ENCODE measurements at regions not wholly inside any gene's neighbourhood (a gene's known extent, or its start where the extent isn't known, plus 50 kb on each side); places are given as distances from the start of the nearest gene placed in this dataset.
A peak's percentile ranks its signal among the peaks of the same experiment; 100 is the strongest.

DNA sequence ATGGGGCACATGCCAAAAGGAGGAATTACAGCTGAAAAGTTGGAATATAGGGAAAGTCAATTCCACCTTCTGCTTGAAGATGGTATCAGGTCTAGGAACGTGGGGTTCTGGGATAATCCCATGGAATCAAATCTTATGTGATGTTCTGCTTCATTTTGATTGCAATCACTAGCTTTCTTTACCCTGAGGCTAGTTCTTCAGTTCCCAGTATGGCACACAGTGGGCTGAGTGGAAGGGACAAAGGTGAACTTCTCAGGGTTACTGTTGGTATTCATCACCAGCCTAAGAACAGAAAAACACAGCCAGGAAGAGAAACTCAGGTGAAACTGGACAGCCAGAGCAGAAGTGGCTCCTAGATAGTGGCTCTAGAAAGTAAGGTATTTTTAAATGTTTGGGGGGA lies 117.8 kb downstream of the TNFSF18 start:
- POLR2A ChIA-PET, result no interaction called here
- no peak overlapping the region for H3K4me3 ChIP-seq (ENCODE audit: low read length)
- H3K27me3 ChIP-seq (ENCODE audit: insufficient read depth, low read length, poor library complexity, severe bottlenecking), result no peaks in the 10 kb centered on the region
- H3K36me3 ChIP-seq (ENCODE audit: insufficient read depth, low read length), result no peaks in the 10 kb centered on the region
- no peaks in the 10 kb centered on the region for H3K9me3 ChIP-seq (ENCODE audit: low read length)
- peaks cover 5% of the 10 kb centered on the region for H3K4me1 ChIP-seq (ENCODE audit: insufficient read depth, low read length)
- no peaks in the 10 kb centered on the region for H3K9me3 Mint-ChIP-seq
- CTCF ChIA-PET, result no interaction called here
- no peak overlapping the region for H3K4me3 Mint-ChIP-seq
- peaks cover 0 to 2% of the 10 kb centered on the region in 2 donors for H3K27me3 Mint-ChIP-seq
- no peaks in the 10 kb centered on the region for H3K36me3 Mint-ChIP-seq
- no peak overlapping the region for H3K27ac ChIP-seq (ENCODE audit: low read depth, low read length)
- H3K4me1 Mint-ChIP-seq, result peaks cover 12 to 25% (median 21%) of the 10 kb centered on the region in 3 donors
- H3K27ac Mint-ChIP-seq, result no peak overlapping the region
- DNase-seq, result no peak

DNA sequence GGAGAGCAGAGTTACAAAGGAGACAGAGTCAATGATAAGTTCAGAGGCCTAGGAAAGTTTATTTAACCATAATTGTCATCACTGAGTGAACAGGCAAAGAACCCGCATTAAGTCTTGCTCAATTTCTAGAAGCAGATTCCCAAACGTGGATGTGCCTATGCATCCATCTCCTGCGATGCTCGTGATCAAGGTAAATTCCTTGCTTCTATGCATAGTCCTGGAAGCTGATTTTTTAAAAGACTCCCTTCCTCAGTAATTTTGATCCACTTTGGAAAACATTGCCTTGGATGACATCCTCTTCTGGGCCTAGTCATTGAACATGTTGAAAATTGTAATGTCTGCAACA lies 116.4 kb downstream of the TNFSF18 start:
- Histone ChIP-seq H3K4me1 (ENCODE audit: insufficient read depth, low read length) (peaks cover 5% of the 10 kb centered on the region), H3K27ac (ENCODE audit: low read depth, low read length) (peak overlapping the region; percentile 11), H3K36me3 (ENCODE audit: insufficient read depth, low read length) (no peaks in the 10 kb centered on the region), H3K9me3 (ENCODE audit: low read length) (no peaks in the 10 kb centered on the region), H3K4me3 (ENCODE audit: low read length) (no peak overlapping the region), H3K27me3 (ENCODE audit: insufficient read depth, low read length, poor library complexity, severe bottlenecking) (no peaks in the 10 kb centered on the region)
- no peak for DNase-seq
- H3K27ac Mint-ChIP-seq, result peak overlapping the region in 3 of 8 donors; percentile 16 to 73 (median 52)
- CTCF ChIA-PET, result no interaction called here
- H3K4me3 Mint-ChIP-seq, result no peak overlapping the region
- peaks cover 12 to 25% (median 21%) of the 10 kb centered on the region in 3 donors for H3K4me1 Mint-ChIP-seq
- no peaks in the 10 kb centered on the region for H3K27me3 Mint-ChIP-seq
- H3K9me3 Mint-ChIP-seq, result no peaks in the 10 kb centered on the region
- POLR2A ChIA-PET, result no interaction called here
- H3K36me3 Mint-ChIP-seq, result no peaks in the 10 kb centered on the region

- Mint-ChIP-seq H3K36me3 (no peaks in the 10 kb centered on the region), H3K4me3 (no peak overlapping the region), H3K4me1 (peaks cover 12 to 25% (median 21%) of the 10 kb centered on the region in 3 donors), H3K27ac (no peak overlapping the region), H3K9me3 (no peaks in the 10 kb centered on the region), H3K27me3 (no peaks in the 10 kb centered on the region)
- no peaks in the 10 kb centered on the region for H3K27me3 ChIP-seq (ENCODE audit: insufficient read depth, low read length, poor library complexity, severe bottlenecking)
- peaks cover 5% of the 10 kb centered on the region for H3K4me1 ChIP-seq (ENCODE audit: insufficient read depth, low read length)
- ChIA-PET POLR2A (no interaction called here), CTCF (no interaction called here)
- H3K36me3 ChIP-seq (ENCODE audit: insufficient read depth, low read length), result no peaks in the 10 kb centered on the region
- H3K4me3 ChIP-seq (ENCODE audit: low read length), result no peak overlapping the region
- DNase-seq, result no peak
- no peak overlapping the region for H3K27ac ChIP-seq (ENCODE audit: low read depth, low read length)
- H3K9me3 ChIP-seq (ENCODE audit: low read length), result no peaks in the 10 kb centered on the region
Measured at GRCh38 chr1:172935062-172935592, 115.6 kb downstream of the TNFSF18 start.

DNA sequence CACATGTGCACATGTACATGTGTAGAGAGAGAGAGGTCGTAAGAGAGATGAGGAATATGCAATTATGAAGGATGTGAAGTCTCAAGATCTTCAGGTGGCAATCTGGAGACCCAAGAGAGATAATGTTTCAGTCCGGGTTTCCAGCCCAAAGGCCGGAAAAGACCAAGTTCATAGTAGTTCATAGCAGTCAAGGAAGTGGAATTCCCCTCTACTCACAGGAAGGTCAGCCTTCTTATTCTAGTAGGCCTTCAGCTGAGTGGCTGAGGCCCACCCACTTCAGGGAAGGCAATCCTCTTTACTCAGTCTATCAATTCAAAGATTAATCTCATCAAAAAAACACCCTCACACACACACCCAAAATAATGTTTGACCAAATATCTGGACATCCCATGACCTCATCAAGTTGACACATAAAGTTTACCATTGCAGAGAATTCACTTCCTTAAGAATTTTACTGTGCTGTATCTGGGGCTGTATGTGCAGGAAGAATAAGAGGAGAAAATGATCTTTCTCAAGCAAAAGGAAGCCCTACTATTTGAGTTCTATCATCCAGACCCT lies 114.6 kb downstream of the TNFSF18 start:
- H3K4me1 Mint-ChIP-seq, result peaks cover 12 to 25% (median 21%) of the 10 kb centered on the region in 3 donors
- Histone ChIP-seq H3K9me3 (ENCODE audit: low read length) (no peaks in the 10 kb centered on the region), H3K36me3 (ENCODE audit: insufficient read depth, low read length) (no peaks in the 10 kb centered on the region), H3K27ac (ENCODE audit: low read depth, low read length) (no peak overlapping the region), H3K4me1 (ENCODE audit: insufficient read depth, low read length) (peaks cover 5% of the 10 kb centered on the region), H3K4me3 (ENCODE audit: low read length) (no peak overlapping the region), H3K27me3 (ENCODE audit: insufficient read depth, low read length, poor library complexity, severe bottlenecking) (no peaks in the 10 kb centered on the region)
- H3K27me3 Mint-ChIP-seq, result no peaks in the 10 kb centered on the region
- H3K4me3 Mint-ChIP-seq, result no peak overlapping the region
- H3K9me3 Mint-ChIP-seq, result no peaks in the 10 kb centered on the region
- CTCF ChIA-PET, result no interaction called here
- POLR2A ChIA-PET, result no interaction called here
- no peaks in the 10 kb centered on the region for H3K36me3 Mint-ChIP-seq
- no peak overlapping the region for H3K27ac Mint-ChIP-seq
- no peak for DNase-seq

DNA sequence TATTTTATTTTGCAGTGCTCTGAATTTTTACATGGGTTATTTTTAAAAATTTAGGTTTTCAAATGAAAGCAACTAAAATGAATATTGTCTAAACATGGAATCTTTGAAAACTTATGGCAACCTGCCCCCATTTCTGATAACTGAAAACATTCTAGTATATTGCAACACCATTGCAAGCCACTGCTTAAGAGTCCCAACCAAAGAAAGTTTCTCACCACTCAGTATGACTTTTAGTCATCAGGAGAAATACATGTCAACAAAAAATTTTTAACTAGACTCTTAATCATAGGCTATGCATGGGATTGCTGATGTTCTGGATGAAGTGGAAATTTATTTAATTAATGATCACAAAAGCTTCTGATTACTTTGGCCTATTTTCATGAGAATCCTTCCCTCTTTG lies 112.1 kb downstream of the TNFSF18 start:
- POLR2A ChIA-PET, result no interaction called here
- H3K4me3 Mint-ChIP-seq, result no peak overlapping the region
- H3K36me3 Mint-ChIP-seq, result no peaks in the 10 kb centered on the region

GRCh38 chr1:172939475-172939874 lies 111.3 kb downstream of the TNFSF18 start:
- Mint-ChIP-seq H3K27ac (no peak overlapping the region), H3K36me3 (no peaks in the 10 kb centered on the region), H3K4me3 (peak overlapping the region in 1 of 7 donors; percentile 45), H3K9me3 (no peaks in the 10 kb centered on the region), H3K27me3 (no peaks in the 10 kb centered on the region), H3K4me1 (peaks cover 1 to 8% (median 4%) of the 10 kb centered on the region in 3 donors)
- no peaks in the 10 kb centered on the region for H3K4me1 ChIP-seq (ENCODE audit: insufficient read depth, low read length)
- H3K27me3 ChIP-seq (ENCODE audit: insufficient read depth, low read length, poor library complexity, severe bottlenecking), result no peaks in the 10 kb centered on the region
- CTCF ChIA-PET, result no interaction called here
- H3K27ac ChIP-seq (ENCODE audit: low read depth, low read length), result no peak overlapping the region
- H3K9me3 ChIP-seq (ENCODE audit: low read length), result no peaks in the 10 kb centered on the region
- no peak for DNase-seq
- no peaks in the 10 kb centered on the region for H3K36me3 ChIP-seq (ENCODE audit: insufficient read depth, low read length)
- H3K4me3 ChIP-seq (ENCODE audit: low read length), result no peak overlapping the region
- POLR2A ChIA-PET, result no interaction called here

More for the DNA sequence above, 112.1 kb downstream of the TNFSF18 start:
- Mint-ChIP-seq H3K9me3 (no peaks in the 10 kb centered on the region), H3K27ac (peak overlapping the region in 1 of 8 donors; percentile 34), H3K4me1 (peaks cover 7 to 16% (median 12%) of the 10 kb centered on the region in 3 donors), H3K27me3 (no peaks in the 10 kb centered on the region)
- Histone ChIP-seq H3K4me3 (ENCODE audit: low read length) (no peak overlapping the region), H3K36me3 (ENCODE audit: insufficient read depth, low read length) (no peaks in the 10 kb centered on the region), H3K27ac (ENCODE audit: low read depth, low read length) (no peak overlapping the region), H3K27me3 (ENCODE audit: insufficient read depth, low read length, poor library complexity, severe bottlenecking) (no peaks in the 10 kb centered on the region), H3K9me3 (ENCODE audit: low read length) (no peaks in the 10 kb centered on the region), H3K4me1 (ENCODE audit: insufficient read depth, low read length) (peaks cover 4% of the 10 kb centered on the region)
- CTCF ChIA-PET, result no interaction called here
- DNase-seq, result no peak

GRCh38 chr1:172940174-172940855 lies 110.4 kb downstream of the TNFSF18 start:
- H3K27me3 Mint-ChIP-seq, result no peaks in the 10 kb centered on the region
- no peaks in the 10 kb centered on the region for H3K4me1 Mint-ChIP-seq
- H3K9me3 ChIP-seq (ENCODE audit: low read length), result no peaks in the 10 kb centered on the region
- H3K27me3 ChIP-seq (ENCODE audit: insufficient read depth, low read length, poor library complexity, severe bottlenecking), result no peaks in the 10 kb centered on the region
- no peaks in the 10 kb centered on the region for H3K4me1 ChIP-seq (ENCODE audit: insufficient read depth, low read length)
- ChIA-PET CTCF (no interaction called here), POLR2A (no interaction called here)
- no peak for DNase-seq
- no peak overlapping the region for H3K27ac Mint-ChIP-seq
- no peaks in the 10 kb centered on the region for H3K9me3 Mint-ChIP-seq
- no peaks in the 10 kb centered on the region for H3K36me3 ChIP-seq (ENCODE audit: insufficient read depth, low read length)
- no peaks in the 10 kb centered on the region for H3K36me3 Mint-ChIP-seq
- no peak overlapping the region for H3K4me3 Mint-ChIP-seq
- H3K4me3 ChIP-seq (ENCODE audit: low read length), result no peak overlapping the region
- H3K27ac ChIP-seq (ENCODE audit: low read depth, low read length), result no peak overlapping the region

DNA sequence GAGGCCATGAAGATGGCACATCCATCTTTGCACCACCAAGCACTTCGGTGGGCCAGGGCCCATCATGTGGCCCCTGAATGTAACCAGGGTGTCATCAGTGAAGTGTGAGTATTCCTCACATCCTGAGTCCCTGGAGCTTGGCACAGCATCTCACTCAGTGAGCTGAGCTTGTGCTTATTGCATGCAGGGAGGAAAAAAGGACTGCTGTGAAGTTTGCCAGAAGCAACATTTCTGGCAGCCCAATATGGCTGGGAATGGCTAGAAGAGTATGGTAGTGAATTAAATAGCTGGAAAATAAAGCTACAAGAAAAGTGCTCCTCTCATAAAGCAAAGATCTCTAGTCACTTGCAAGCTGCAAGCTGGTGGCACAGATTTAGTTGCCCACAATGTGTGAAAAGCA lies 109.3 kb downstream of the TNFSF18 start:
- Histone ChIP-seq H3K4me1 (ENCODE audit: insufficient read depth, low read length) (no peaks in the 10 kb centered on the region), H3K9me3 (ENCODE audit: low read length) (no peaks in the 10 kb centered on the region), H3K27me3 (ENCODE audit: insufficient read depth, low read length, poor library complexity, severe bottlenecking) (no peaks in the 10 kb centered on the region), H3K36me3 (ENCODE audit: insufficient read depth, low read length) (no peaks in the 10 kb centered on the region), H3K27ac (ENCODE audit: low read depth, low read length) (no peak overlapping the region), H3K4me3 (ENCODE audit: low read length) (no peak overlapping the region)
- no peak for DNase-seq
- Mint-ChIP-seq H3K4me1 (no peaks in the 10 kb centered on the region), H3K27me3 (no peaks in the 10 kb centered on the region), H3K27ac (no peak overlapping the region), H3K4me3 (no peak overlapping the region), H3K9me3 (no peaks in the 10 kb centered on the region), H3K36me3 (no peaks in the 10 kb centered on the region)
- ChIA-PET POLR2A (no interaction called here), CTCF (no interaction called here)

Data from CD8-positive, alpha-beta memory T cell (primary cell).